HK-2 (cell line): ENCODE measurements at regions not wholly inside any gene's neighbourhood (a gene's known extent, or its start where the extent isn't known, plus 50 kb on each side); places are given as distances from the start of the nearest gene placed in this dataset.

Experiments
- DNase-seq: peaks from one replicate; pipeline ENCODE4 v3.0.0-alpha.2; 2018; ENCODE audit not compliant: unreplicated experiment

- DNase-seq: no peak
These were observed 56.2 kb upstream of the LPP start for GRCh38 chr3:188097791-188098190.

GRCh38 chr3:188099907-188100306, 54.0 kb upstream of the LPP start:
- DNase-seq: no peak

GRCh38 chr3:188102861-188103547, 51.0 kb upstream of the LPP start:
- DNase-seq: no peak

GRCh38 chr3:188104050-188104449, 49.9 kb upstream of the LPP start:
- no peak for DNase-seq
